AG09319 (cell line): ENCODE measurements at regions not wholly inside any gene's neighbourhood (a gene's known extent, or its start where the extent isn't known, plus 50 kb on each side); places are given as distances from the start of the nearest gene placed in this dataset.

ENCODE experiments used
- DNase-seq: peaks from one replicate; pipeline ENCODE4 v3.0.0-alpha.2; 2010; ENCODE audit warnings: low read depth; ENCODE audit errors: extremely low read depth
- CTCF ChIP-seq: IDR thresholded peaks from 2 replicates; pipeline ENCODE4 v1.5.1; 2011; ENCODE audit warnings: low read depth, mild to moderate bottlenecking, inconsistent platforms, low read length, moderate library complexity

DNA sequence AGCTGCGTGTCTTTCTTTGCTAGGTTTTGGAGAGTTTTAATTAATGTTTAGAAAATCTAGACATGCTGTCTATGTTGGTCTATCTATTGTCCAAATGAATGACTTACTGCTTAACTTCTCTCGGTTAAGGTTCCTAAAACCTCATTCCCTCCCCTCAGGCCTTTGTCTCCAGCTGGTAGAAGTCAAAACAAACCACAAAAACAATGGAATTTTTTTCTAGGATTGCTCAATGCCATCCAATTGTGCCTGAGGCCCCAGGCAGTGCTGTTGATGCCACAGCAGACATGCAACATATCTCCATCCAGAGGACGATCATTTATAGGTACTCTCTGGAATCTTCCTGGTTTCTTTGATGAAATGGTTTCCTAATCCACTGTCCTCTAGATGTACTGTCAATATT, 448.2 kb upstream of the TBX3 start:
- peak; percentile 62 for DNase-seq
- TF ChIP-seq CTCF: no peak

DNA sequence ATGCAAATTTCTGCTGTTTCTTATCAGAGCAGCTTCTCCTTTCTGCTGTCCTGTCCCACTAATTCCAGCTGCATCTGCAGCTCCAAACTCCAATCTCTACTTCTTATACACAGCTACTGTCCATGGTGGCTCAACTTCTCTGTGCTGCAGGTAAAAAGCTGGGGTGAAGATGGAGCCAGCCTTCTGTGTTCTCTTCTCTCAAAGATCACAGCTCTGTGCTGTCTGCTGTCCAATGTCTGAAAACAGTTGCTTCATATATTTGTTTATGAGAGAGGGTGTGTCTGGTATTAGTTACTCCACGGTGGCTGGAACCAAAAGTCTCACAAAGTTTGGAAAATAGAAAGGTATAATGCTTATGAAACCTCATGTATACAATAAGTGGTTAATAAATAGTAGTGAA, 445.8 kb upstream of the TBX3 start:
- DNase-seq: no peak
- TF ChIP-seq CTCF: no peak

GRCh38 chr12:115121053-115121452, 437.1 kb upstream of the TBX3 start:
- no peak for TF ChIP-seq CTCF
- DNase-seq: no peak

DNA sequence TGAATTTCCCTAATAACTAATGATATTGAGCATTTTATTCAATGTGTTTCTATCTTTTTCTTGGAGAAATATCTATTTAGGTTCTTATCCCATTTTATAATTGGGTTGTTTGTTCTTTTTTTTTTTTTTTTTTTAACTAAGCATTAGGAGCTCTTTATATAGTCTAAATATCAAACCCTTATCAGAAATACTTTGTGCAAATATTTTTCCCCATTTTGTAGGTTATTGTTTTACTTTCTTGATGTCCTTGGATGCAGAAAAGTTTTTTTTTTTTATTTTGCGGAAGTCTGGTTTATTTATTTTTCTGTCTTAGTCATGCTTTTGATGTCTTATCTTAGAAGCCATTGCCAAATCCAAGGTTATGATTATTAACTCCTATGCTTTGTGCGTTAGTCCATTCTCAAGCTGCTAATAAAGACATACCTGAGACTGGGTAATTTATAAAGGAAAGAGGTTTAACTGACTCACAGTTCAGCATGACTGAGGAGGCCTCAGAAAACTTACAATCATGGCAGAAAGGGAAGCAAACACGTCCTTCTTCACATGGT, 434.3 kb upstream of the TBX3 start:
- no peak for DNase-seq
- TF ChIP-seq CTCF: no peak

DNA sequence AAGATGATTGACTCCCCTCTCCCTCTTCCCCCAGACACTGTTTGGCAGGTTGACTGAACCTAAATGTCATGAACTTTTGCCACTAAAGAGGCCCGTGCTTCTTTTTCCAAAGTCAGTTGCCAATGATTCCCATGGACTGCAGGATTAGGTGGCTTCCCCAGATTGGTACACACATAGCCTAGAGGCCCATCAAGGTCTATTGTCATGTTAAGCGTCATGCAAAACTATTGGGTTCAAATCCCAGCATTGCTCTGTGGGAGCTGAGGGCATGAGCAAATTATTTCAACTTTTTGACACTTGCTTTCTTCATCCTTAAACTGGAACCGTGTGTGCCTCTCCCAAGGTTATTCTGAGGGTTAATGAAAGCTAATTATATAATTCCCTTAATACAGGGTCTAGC, 430.2 kb upstream of the TBX3 start:
- no peak for TF ChIP-seq CTCF
- DNase-seq: no peak

- DNase-seq: no peak
- TF ChIP-seq CTCF: no peak
Observed at GRCh38 chr12:115109863-115110262, 425.9 kb upstream of the TBX3 start.

- TF ChIP-seq CTCF: no peak
- DNase-seq: no peak
Observed at GRCh38 chr12:115108129-115109100, 424.4 kb upstream of the TBX3 start.
